ENCODE measurements at regions not wholly inside any gene's neighbourhood (a gene's known extent, or its start where the extent isn't known, plus 50 kb on each side); places are given as distances from the start of the nearest gene placed in this dataset.
"Not testable (repeated sequence)": the region's sequence is repeated elsewhere in the genome, so short reads cannot be mapped to it uniquely, and the experiment has no call there.

- no peak for DNase-seq (ENCODE audit: low spot score)
- Mint-ChIP-seq H3K4me3 (ENCODE audit: unreplicated experiment) (no peak overlapping the region), H3K27me3 (ENCODE audit: unreplicated experiment) (no peaks in the 10 kb centered on the region), H3K27ac (ENCODE audit: unreplicated experiment) (no peak overlapping the region), H3K36me3 (ENCODE audit: low read depth, unreplicated experiment) (no peaks in the 10 kb centered on the region), H3K4me1 (ENCODE audit: unreplicated experiment) (no peaks in the 10 kb centered on the region), H3K9me3 (ENCODE audit: unreplicated experiment) (no peaks in the 10 kb centered on the region)
- TF ChIP-seq CTCF (IDR thresholded peaks at IDR 0.05; ENCODE audit: unreplicated experiment) = no peak
Observed at GRCh38 chr3:106965307-106965706, 411.9 kb upstream of the CCDC54 start.

GRCh38 chr3:106969596-106969995 is 407.6 kb upstream of the CCDC54 start:
- H3K9me3 Mint-ChIP-seq (ENCODE audit: unreplicated experiment) = no peaks in the 10 kb centered on the region
- no peaks in the 10 kb centered on the region for H3K27me3 Mint-ChIP-seq (ENCODE audit: unreplicated experiment)
- H3K36me3 Mint-ChIP-seq (ENCODE audit: low read depth, unreplicated experiment) = no peaks in the 10 kb centered on the region
- no peak for DNase-seq (ENCODE audit: low spot score)
- no peaks in the 10 kb centered on the region for H3K4me1 Mint-ChIP-seq (ENCODE audit: unreplicated experiment)
- no peak overlapping the region for H3K4me3 Mint-ChIP-seq (ENCODE audit: unreplicated experiment)
- TF ChIP-seq CTCF (IDR thresholded peaks at IDR 0.05; ENCODE audit: unreplicated experiment) = no peak
- no peak overlapping the region for H3K27ac Mint-ChIP-seq (ENCODE audit: unreplicated experiment)

DNA sequence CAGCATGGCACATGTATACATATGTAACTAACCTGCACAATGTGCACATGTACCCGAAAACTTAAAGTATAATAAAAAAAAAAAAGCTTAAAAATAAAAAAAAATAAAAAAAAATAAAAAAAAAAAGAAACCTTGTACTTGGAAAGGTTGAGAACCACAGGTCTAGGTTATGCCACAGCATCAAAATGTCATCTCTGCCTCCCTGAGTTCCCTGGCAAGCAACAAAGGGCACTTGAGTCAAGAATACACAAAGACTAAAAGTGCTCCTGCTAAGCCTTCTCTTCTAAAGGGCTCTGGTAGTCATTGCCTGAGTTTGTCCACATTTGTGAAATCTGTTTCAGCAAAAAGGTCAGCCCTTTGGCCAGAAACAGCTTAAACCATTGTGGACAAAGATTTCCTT is 395.8 kb upstream of the CCDC54 start:
- Mint-ChIP-seq H3K27ac (ENCODE audit: unreplicated experiment) (no peak overlapping the region), H3K27me3 (ENCODE audit: unreplicated experiment) (peaks cover 2% of the 10 kb centered on the region), H3K4me1 (ENCODE audit: unreplicated experiment) (no peaks in the 10 kb centered on the region), H3K9me3 (ENCODE audit: unreplicated experiment) (no peaks in the 10 kb centered on the region), H3K4me3 (ENCODE audit: unreplicated experiment) (no peak overlapping the region), H3K36me3 (ENCODE audit: low read depth, unreplicated experiment) (no peaks in the 10 kb centered on the region)
- no peak for TF ChIP-seq CTCF (IDR thresholded peaks at IDR 0.05; ENCODE audit: unreplicated experiment)
- DNase-seq (ENCODE audit: low spot score) = no peak

GRCh38 chr3:106985721-106986120 is 391.5 kb upstream of the CCDC54 start:
- TF ChIP-seq CTCF (IDR thresholded peaks at IDR 0.05; ENCODE audit: unreplicated experiment) = no peak
- Mint-ChIP-seq H3K36me3 (ENCODE audit: low read depth, unreplicated experiment) (no peaks in the 10 kb centered on the region), H3K27ac (ENCODE audit: unreplicated experiment) (no peak overlapping the region), H3K4me1 (ENCODE audit: unreplicated experiment) (no peaks in the 10 kb centered on the region), H3K9me3 (ENCODE audit: unreplicated experiment) (no peaks in the 10 kb centered on the region), H3K4me3 (ENCODE audit: unreplicated experiment) (no peak overlapping the region), H3K27me3 (ENCODE audit: unreplicated experiment) (peaks cover 7% of the 10 kb centered on the region)
- DNase-seq (ENCODE audit: low spot score) = no peak

DNA sequence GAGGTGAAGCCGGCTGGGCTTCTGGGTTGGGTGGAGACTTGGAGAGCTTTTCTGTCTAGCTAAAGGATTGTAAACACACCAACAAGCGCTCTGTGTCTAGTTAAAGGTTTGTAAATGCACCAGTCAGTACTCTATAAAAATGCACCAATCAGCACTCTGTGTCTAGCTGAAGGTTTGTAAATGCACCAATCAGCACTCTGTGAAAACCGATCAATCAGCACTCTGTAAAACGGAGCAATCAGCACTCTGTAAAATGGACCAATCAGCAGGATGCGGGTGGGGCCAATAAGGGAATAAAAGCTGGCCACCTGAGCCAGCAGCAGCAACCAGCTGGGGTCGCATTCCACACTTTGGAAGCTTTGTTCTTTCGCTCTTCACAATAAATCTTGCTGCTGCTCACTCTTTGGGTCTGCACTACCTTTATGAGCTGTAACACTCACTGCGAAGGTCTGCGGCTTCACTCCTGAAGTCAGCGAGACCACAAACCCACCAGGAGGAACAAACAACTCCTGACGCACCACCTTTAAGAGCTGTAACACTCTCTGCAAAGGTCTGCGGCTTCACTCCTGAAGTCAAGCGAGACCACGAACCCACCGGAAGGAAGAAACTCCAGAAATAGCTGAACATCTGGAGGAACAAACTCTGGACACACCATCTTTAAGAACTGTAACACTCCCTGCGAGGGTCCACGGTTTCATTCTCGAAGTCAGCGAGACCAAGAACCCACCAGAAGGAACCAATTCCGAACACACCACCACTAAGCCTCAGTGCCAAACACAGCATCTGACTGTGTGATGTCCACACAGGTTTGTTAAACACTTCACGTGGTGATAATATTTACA is 378.2 kb upstream of the CCDC54 start:
- H3K9me3 Mint-ChIP-seq (ENCODE audit: unreplicated experiment); DNase-seq (ENCODE audit: low spot score); H3K27ac Mint-ChIP-seq (ENCODE audit: unreplicated experiment); H3K4me3 Mint-ChIP-seq (ENCODE audit: unreplicated experiment); H3K27me3 Mint-ChIP-seq (ENCODE audit: unreplicated experiment); H3K36me3 Mint-ChIP-seq (ENCODE audit: low read depth, unreplicated experiment); H3K4me1 Mint-ChIP-seq (ENCODE audit: unreplicated experiment): not testable (repeated sequence)

Data from endothelial cell (in vitro differentiated cells).